ENCODE measurements at regions not wholly inside any gene's neighbourhood (a gene's known extent, or its start where the extent isn't known, plus 50 kb on each side); places are given as distances from the start of the nearest gene placed in this dataset.

GRCh38 chr15:79561982-79562381 is 129.8 kb downstream of the MINAR1 start:
- no peak for ATAC-seq
- H3K36me3 ChIP-seq = no peaks in the 10 kb centered on the region
- 64 to 77% (median 71%) methylated on average over 4 of the region's 4 CpGs for WGBS, 4 donors

GRCh38 chr15:79562403-79562815 is 130.3 kb downstream of the MINAR1 start:
- Histone ChIP-seq H3K27me3 (peaks cover 0 to 13% (median 0%) of the 10 kb centered on the region in 9 donors), H3K9me3 (peaks cover 0 to 3% (median 0%) of the 10 kb centered on the region in 12 donors), H3K4me3 (no peak overlapping the region), H3K27ac (no peak overlapping the region), H3K36me3 (no peaks in the 10 kb centered on the region), H3K4me1 (no peaks in the 10 kb centered on the region)
- WGBS, 4 donors = 77 to 84% (median 80%) methylated on average over 14 of the region's 14 CpGs
- intact Hi-C loops (cut with DNase I) = no loop called here
- no peak for DNase-seq
- no peak for TF ChIP-seq POLR2A (IDR thresholded peaks at IDR 0.05)
- no peak for TF ChIP-seq CTCF (IDR thresholded peaks at IDR 0.05)
- ATAC-seq = no peak

More at GRCh38 chr15:79561982-79562381, 129.8 kb downstream of the MINAR1 start:
- peaks cover 0 to 13% (median 0%) of the 10 kb centered on the region in 9 donors for H3K27me3 ChIP-seq
- TF ChIP-seq CTCF (IDR thresholded peaks at IDR 0.05) = no peak
- no peak for TF ChIP-seq POLR2A (IDR thresholded peaks at IDR 0.05)
- no peaks in the 10 kb centered on the region for H3K4me1 ChIP-seq
- no peak overlapping the region for H3K4me3 ChIP-seq
- intact Hi-C loops (cut with DNase I) = no loop called here
- no peak for DNase-seq
- no peaks in the 10 kb centered on the region for H3K9me3 ChIP-seq
- no peak overlapping the region for H3K27ac ChIP-seq

GRCh38 chr15:79562899-79563298 is 130.8 kb downstream of the MINAR1 start:
- no peak for DNase-seq
- intact Hi-C loops (cut with DNase I) = no loop called here
- H3K4me3 ChIP-seq = no peak overlapping the region
- WGBS, 4 donors = 79 to 84% (median 81%) methylated on average over 10 of the region's 10 CpGs
- ATAC-seq = no peak
- H3K9me3 ChIP-seq = peaks cover 0 to 8% (median 2%) of the 10 kb centered on the region in 12 donors
- no peak overlapping the region for H3K27ac ChIP-seq
- H3K36me3 ChIP-seq = no peaks in the 10 kb centered on the region
- TF ChIP-seq POLR2A (IDR thresholded peaks at IDR 0.05) (no peak), CTCF (IDR thresholded peaks at IDR 0.05) (no peak)
- H3K4me1 ChIP-seq = no peaks in the 10 kb centered on the region
- H3K27me3 ChIP-seq = peaks cover 0 to 13% (median 0%) of the 10 kb centered on the region in 9 donors

- H3K27ac ChIP-seq = no peak overlapping the region
- peaks cover 0 to 16% (median 4%) of the 10 kb centered on the region in 12 donors for H3K9me3 ChIP-seq
- intact Hi-C loops (cut with DNase I) = loop anchor here in 1 of 10 donors (2.0 kb wide), 1 partner anchor 77 kb away; no protein-coding TSS in a partner anchor
- WGBS, 4 donors = 34 to 47% (median 40%) methylated on average over 2 of the region's 2 CpGs
- TF ChIP-seq CTCF (IDR thresholded peaks at IDR 0.05) = no peak
- TF ChIP-seq POLR2A (IDR thresholded peaks at IDR 0.05) = no peak
- no peaks in the 10 kb centered on the region for H3K4me1 ChIP-seq
- DNase-seq = no peak
- no peak for ATAC-seq
- H3K36me3 ChIP-seq = no peaks in the 10 kb centered on the region
- no peak overlapping the region for H3K4me3 ChIP-seq
- no peaks in the 10 kb centered on the region for H3K27me3 ChIP-seq
Observed at GRCh38 chr15:79570004-79570403, 137.9 kb downstream of the MINAR1 start.
